Bronchial epithelial cell (primary cell): ENCODE measurements at regions not wholly inside any gene's neighbourhood (a gene's known extent, or its start where the extent isn't known, plus 50 kb on each side); places are given as distances from the start of the nearest gene placed in this dataset.

Experiments
- DNase-seq: peaks from one replicate; pipeline ENCODE4 v3.0.0-alpha.2; 2010; ENCODE audit warnings: low read depth
- FAIRE-seq: peaks from 2 replicates; lab custom pipeline; 2011; peaks lifted over from hg19 to GRCh38; lab: Jason Lieb, UNC
- H3K27me3 ChIP-seq: 2 replicates; pipeline ENCODE4 v1.5.1; 2011; ENCODE audit warnings: low read length; ENCODE audit not compliant: control insufficient read depth, insufficient read depth
- H3K36me3 ChIP-seq: 2 replicates; pipeline ENCODE4 v1.5.1; 2011; ENCODE audit warnings: low read length; ENCODE audit not compliant: control insufficient read depth, insufficient read depth
- H3K4me3 ChIP-seq: 2 replicates; pipeline ENCODE4 v1.5.1; 2011; ENCODE audit warnings: mild to moderate bottlenecking, low read depth, low read length, control low read depth
- CTCF ChIP-seq: IDR thresholded peaks from 2 replicates; pipeline ENCODE4 v1.5.1; 2011; ENCODE audit warnings: mild to moderate bottlenecking, moderate library complexity, low read length, control low read depth, inconsistent platforms; ENCODE audit not compliant: insufficient read depth, severe bottlenecking

- TF ChIP-seq CTCF: no peak
- DNase-seq: no peak
- Histone ChIP-seq H3K4me3 (no peak overlapping the region), H3K27me3 (no peaks in the 10 kb centered on the region), H3K36me3 (no peaks in the 10 kb centered on the region)
- FAIRE-seq: no peak
These were observed 130.3 kb upstream of the NRIP1 start for GRCh38 chr21:15195104-15195503.

GRCh38 chr21:15195768-15196167, 131.0 kb upstream of the NRIP1 start:
- DNase-seq (no peak), FAIRE-seq (no peak)
- Histone ChIP-seq H3K4me3 (no peak overlapping the region), H3K27me3 (no peaks in the 10 kb centered on the region), H3K36me3 (no peaks in the 10 kb centered on the region)
- no peak for TF ChIP-seq CTCF

GRCh38 chr21:15197696-15198095, 132.9 kb upstream of the NRIP1 start:
- Histone ChIP-seq H3K36me3 (no peaks in the 10 kb centered on the region), H3K27me3 (no peaks in the 10 kb centered on the region), H3K4me3 (no peak overlapping the region)
- FAIRE-seq: no peak
- DNase-seq: no peak
- no peak for TF ChIP-seq CTCF

- no peak for TF ChIP-seq CTCF
- FAIRE-seq: no peak
- no peak overlapping the region for H3K4me3 ChIP-seq
- no peaks in the 10 kb centered on the region for H3K27me3 ChIP-seq
- no peak for DNase-seq
- no peaks in the 10 kb centered on the region for H3K36me3 ChIP-seq
These were observed 134.9 kb upstream of the NRIP1 start for GRCh38 chr21:15199414-15200383.

GRCh38 chr21:15203740-15204139, 138.9 kb upstream of the NRIP1 start:
- no peak for TF ChIP-seq CTCF
- Histone ChIP-seq H3K4me3 (no peak overlapping the region), H3K36me3 (no peaks in the 10 kb centered on the region), H3K27me3 (no peaks in the 10 kb centered on the region)
- DNase-seq: no peak
- FAIRE-seq: no peak
